Lung (tissue), 11 donors: ENCODE measurements at regions not wholly inside any gene's neighbourhood (a gene's known extent, or its start where the extent isn't known, plus 50 kb on each side); places are given as distances from the start of the nearest gene placed in this dataset.
"Not testable (repeated sequence)": the region's sequence is repeated elsewhere in the genome, so short reads cannot be mapped to it uniquely, and the experiment has no call there.

Experiments
- ATAC-seq: fragments of 200-7000 bp; cut with Tn5 transposase; one replicate; pipeline ENCODE4 v1.9.1; 2020; ENCODE audit warnings: moderate number of reproducible peaks; ENCODE audit not compliant: insufficient read depth, low FRiP score
- DNase-seq, 3 donors: peaks; one replicate each; pipeline ENCODE4 v3.0.0-alpha.2; 2013 to 2017
- H3K27ac ChIP-seq, 2 donors: one replicate each; pipeline ENCODE4 v1.5.1; 2013; ENCODE audit warnings: mild to moderate bottlenecking in 2 of 2, moderate library complexity in 2 of 2, control low read depth in 1 of 2, inconsistent platforms in 1 of 2, low read depth in 1 of 2, low read length in 1 of 2
- H3K27me3 ChIP-seq, 3 donors: one replicate each; pipeline ENCODE4 v1.5.1; 2013; ENCODE audit warnings: low read length in 2 of 3; ENCODE audit not compliant: control insufficient read depth in 3 of 3, insufficient read depth in 3 of 3
- H3K36me3 ChIP-seq, 4 donors: one replicate each; pipeline ENCODE4 v1.5.1; 2013; ENCODE audit warnings: low read length in 4 of 4, mild to moderate bottlenecking in 1 of 4, moderate library complexity in 1 of 4; ENCODE audit not compliant: control insufficient read depth in 4 of 4, insufficient read depth in 4 of 4
- H3K4me1 ChIP-seq, 5 donors: one replicate each; pipeline ENCODE4 v1.5.1; 2013; ENCODE audit warnings: low read length in 5 of 5, mild to moderate bottlenecking in 2 of 5, moderate library complexity in 1 of 5; ENCODE audit not compliant: control insufficient read depth in 5 of 5, insufficient read depth in 5 of 5
- H3K4me3 ChIP-seq: one replicate; pipeline ENCODE4 v1.5.1; 2013; ENCODE audit warnings: mild to moderate bottlenecking, control low read depth, moderate library complexity
- H3K9ac ChIP-seq, 2 donors: one replicate each; pipeline ENCODE4 v1.5.1; 2013; ENCODE audit warnings: low read length in 2 of 2, control low read depth in 1 of 2; ENCODE audit not compliant: insufficient read depth in 1 of 2
- H3K9me3 ChIP-seq, 4 donors: one replicate each; pipeline ENCODE4 v1.5.1; 2013; ENCODE audit warnings: low read length in 3 of 4, mild to moderate bottlenecking in 1 of 4, moderate library complexity in 1 of 4; ENCODE audit not compliant: control insufficient read depth in 4 of 4, insufficient read depth in 3 of 4
- CTCF ChIP-seq: IDR thresholded peaks from 2 replicates; pipeline ENCODE4 v1.5.1; 2012; ENCODE audit warnings: mild to moderate bottlenecking; ENCODE audit errors: control extremely low read depth, extremely low read depth
- WGBS, 2 donors: extraction: QIAGEN DNeasy Blood & Tissue Kit; methylation state at CpG; one replicate each; pipeline ENCODE4 v1.1.7; 2013; 5-methylcytosine and 5-hydroxymethylcytosine counted together
- donor health status: control.
- donor health status: control.
- donor health status: Bipolar disorder and iron deficiency.
- donor health status: healthy.
- donor health status: DM: yes; HTN: yes; CAD: no.

DNA sequence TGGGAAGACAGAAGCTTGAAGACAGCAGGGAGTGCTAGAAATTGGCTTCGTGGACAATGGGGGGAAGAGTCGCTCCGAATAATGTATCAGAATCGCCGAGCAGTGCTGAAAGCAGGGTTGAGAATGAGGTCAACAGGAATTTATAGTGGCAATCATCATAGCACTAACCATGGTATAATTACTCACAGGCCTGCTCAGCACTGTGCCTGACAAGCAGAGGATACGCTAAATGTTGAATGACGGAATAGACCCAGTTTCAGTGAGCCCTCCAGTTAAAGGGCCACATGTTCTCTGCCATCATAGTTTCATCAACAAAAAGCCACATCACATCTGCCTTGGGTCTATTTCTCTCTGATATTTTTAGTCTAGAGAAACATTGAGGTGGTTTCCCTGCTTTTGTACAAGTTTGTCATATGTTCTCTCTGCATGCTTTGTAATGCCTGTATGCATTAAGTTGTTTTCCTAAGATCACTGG lies 130.3 kb upstream of the EGLN3 start:
- Histone ChIP-seq H3K36me3 (no peaks in the 10 kb centered on the region), H3K9ac (no peak overlapping the region), H3K27ac (peak overlapping the region in 1 of 2 donors; percentile 89), H3K4me1 (peaks cover 0 to 6% (median 3%) of the 10 kb centered on the region in 5 donors), H3K27me3 (no peaks in the 10 kb centered on the region), H3K4me3 (no peak overlapping the region), H3K9me3 (no peaks in the 10 kb centered on the region)
- WGBS, 2 donors: 84 to 88% methylated on average over 7 of the region's 7 CpGs
- DNase-seq: peak in 1 of 3 donors; percentile 10
- no peak for ATAC-seq
- no peak for TF ChIP-seq CTCF

- not testable (repeated sequence) for H3K36me3 ChIP-seq, H3K9ac ChIP-seq, H3K4me1 ChIP-seq, H3K27ac ChIP-seq, H3K4me3 ChIP-seq, H3K27me3 ChIP-seq, DNase-seq, ATAC-seq, H3K9me3 ChIP-seq
- 95 to 98% methylated on average over 2 of the region's 4 CpGs for WGBS, 2 donors
Measured at GRCh38 chr14:34079643-34080042, 128.8 kb upstream of the EGLN3 start.

DNA sequence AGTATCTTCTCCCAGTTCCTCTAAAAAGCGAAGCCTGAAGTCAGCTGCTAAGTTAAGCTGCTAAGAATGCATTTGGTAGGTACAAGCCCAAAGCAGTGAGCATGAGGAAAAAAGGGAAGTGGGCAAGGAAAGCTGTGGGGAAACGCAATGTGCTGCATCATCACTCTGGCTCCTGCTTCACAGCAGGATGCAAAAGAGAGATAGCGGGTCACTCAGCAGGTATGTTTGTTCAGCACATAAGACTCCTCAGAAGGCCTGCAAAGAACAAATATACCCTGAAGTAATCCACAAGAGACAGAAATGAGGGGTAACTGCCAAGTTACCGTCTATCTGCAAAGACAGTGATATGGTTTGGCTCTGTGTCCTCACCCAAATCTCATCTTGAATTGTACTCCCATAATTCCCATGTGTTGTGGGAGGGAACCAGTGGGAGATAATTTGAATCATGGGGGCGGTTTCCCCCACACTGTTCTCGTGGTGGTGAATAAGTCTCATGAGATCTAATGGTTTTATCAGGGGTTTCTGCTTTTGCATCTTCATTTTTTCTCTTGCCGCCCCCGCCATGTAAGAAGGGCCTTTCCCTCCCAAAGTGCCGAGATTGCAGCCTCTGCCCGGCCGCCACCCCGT lies 127.4 kb upstream of the EGLN3 start:
- Histone ChIP-seq H3K27me3 (no peaks in the 10 kb centered on the region), H3K4me3 (no peak overlapping the region), H3K36me3 (no peaks in the 10 kb centered on the region), H3K9me3 (no peaks in the 10 kb centered on the region), H3K9ac (no peak overlapping the region), H3K27ac (no peak overlapping the region), H3K4me1 (peaks cover 0 to 6% (median 3%) of the 10 kb centered on the region in 5 donors)
- WGBS, 2 donors: 64 to 78% methylated on average over 10 to 12 of the region's 12 CpGs
- ATAC-seq (peak; percentile 57), DNase-seq (no peak)
- TF ChIP-seq CTCF: no peak

DNA sequence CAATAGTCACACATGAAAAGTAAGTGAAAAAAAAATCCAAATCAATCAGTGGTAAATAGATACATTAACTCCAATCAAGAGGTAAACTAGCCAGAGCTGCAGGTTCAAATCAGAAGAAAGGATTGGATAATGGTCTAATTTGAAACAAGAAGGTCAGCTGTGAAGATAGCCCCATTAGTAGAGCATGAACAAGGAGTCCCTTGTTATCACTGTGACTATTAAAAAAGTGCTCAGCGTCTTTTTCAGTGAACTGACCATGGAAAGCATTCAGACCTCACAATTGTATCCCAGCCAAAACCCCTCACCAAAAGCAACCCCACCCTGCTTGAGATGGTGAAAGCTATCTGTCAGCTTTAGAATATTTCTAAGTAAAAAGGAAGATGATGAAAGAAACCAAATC lies 125.0 kb upstream of the EGLN3 start:
- DNase-seq: no peak

More for the DNA sequence above, 125.0 kb upstream of the EGLN3 start:
- peaks cover 0 to 5% (median 0%) of the 10 kb centered on the region in 5 donors for H3K4me1 ChIP-seq
- WGBS, 2 donors: 72 to 93% methylated on average over 1 of the region's 1 CpG
- H3K9ac ChIP-seq: no peak overlapping the region
- no peak overlapping the region for H3K4me3 ChIP-seq
- TF ChIP-seq CTCF: no peak
- ATAC-seq: no peak
- no peaks in the 10 kb centered on the region for H3K9me3 ChIP-seq
- no peaks in the 10 kb centered on the region for H3K27me3 ChIP-seq
- H3K27ac ChIP-seq: no peak overlapping the region
- no peaks in the 10 kb centered on the region for H3K36me3 ChIP-seq
